Ascending aorta (tissue), 2 donors: ENCODE measurements at regions not wholly inside any gene's neighbourhood (a gene's known extent, or its start where the extent isn't known, plus 50 kb on each side); places are given as distances from the start of the nearest gene placed in this dataset.
"Not testable (repeated sequence)": the region's sequence is repeated elsewhere in the genome, so short reads cannot be mapped to it uniquely, and the experiment has no call there.

Source experiments
- DNase-seq, 2 donors: peaks; one replicate each; pipeline ENCODE4 v3.0.0-alpha.2; 2019; ENCODE audit warnings: low spot score in 2 of 2
- H3K27ac ChIP-seq, 2 donors: fragments of 200-600 bp; sonication (generic); one replicate each; pipeline ENCODE4 v1.5.1; 2016 to 2017; ENCODE audit warnings: mild to moderate bottlenecking in 1 of 2
- H3K27me3 ChIP-seq: fragments of 200-600 bp; sonication (generic); one replicate; pipeline ENCODE4 v1.5.1; 2017
- H3K36me3 ChIP-seq, 2 donors: fragments of 200-600 bp; sonication (generic); one replicate each; pipeline ENCODE4 v1.5.1; 2016
- H3K4me1 ChIP-seq, 2 donors: fragments of 200-600 bp; sonication (generic); one replicate each; pipeline ENCODE4 v1.5.1; 2016 to 2017; ENCODE audit warnings: mild to moderate bottlenecking in 1 of 2
- H3K4me3 ChIP-seq, 2 donors: fragments of 200-600 bp; sonication (generic); one replicate each; pipeline ENCODE4 v1.5.1; 2016 to 2017; ENCODE audit warnings: mild to moderate bottlenecking in 1 of 2
- H3K9me3 ChIP-seq, 2 donors: fragments of 200-600 bp; sonication (generic); one replicate each; pipeline ENCODE4 v1.5.1; 2016
- intact Hi-C: fragments of 100-400 bp; cut with DNase I; formaldehyde crosslinking; loops from one replicate; pipeline ENCODE4 v1.15.1; 2023
- TF ChIP-seq, protein P1 (sequence below), 3 experiments: fragments of 200-600 bp in 2 of 3; fragments of 450-650 bp in 1 of 3; sonication (generic) in 2 of 3; IDR thresholded peaks; one replicate each; pipeline ENCODE4 v1.5.1; 2016 to 2019; ENCODE audit warnings: antibody characterized with exemption in 3 of 3, mild to moderate bottlenecking in 1 of 3, moderate library complexity in 1 of 3

DNA sequence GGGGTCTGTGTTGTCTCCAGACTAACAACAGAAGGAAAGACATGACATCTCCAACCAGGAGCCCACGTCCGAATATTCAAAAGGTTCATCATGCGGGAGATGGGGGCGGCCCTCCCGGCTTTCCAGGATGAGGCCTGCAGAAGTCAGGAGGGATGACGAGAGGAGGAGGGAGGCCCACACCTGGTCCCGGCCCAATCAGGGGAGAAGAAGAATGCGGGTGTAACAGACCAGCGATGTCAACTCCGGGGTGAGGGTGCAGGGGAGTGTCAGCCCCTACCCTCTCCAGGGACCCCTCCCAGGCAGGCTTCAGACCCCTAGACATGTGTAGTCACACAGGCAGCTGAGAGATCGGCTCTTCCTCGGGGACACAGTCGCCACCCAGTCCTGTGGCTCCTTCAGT lies 275.3 kb upstream of the ZNF507 start:
- Histone ChIP-seq H3K27ac (no peak overlapping the region), H3K9me3 (no peaks in the 10 kb centered on the region), H3K36me3 (no peaks in the 10 kb centered on the region), H3K27me3 (no peaks in the 10 kb centered on the region), H3K4me3 (no peak overlapping the region), H3K4me1 (no peaks in the 10 kb centered on the region)
- intact Hi-C loops = no loop called here
- TF ChIP-seq, protein P1, sequence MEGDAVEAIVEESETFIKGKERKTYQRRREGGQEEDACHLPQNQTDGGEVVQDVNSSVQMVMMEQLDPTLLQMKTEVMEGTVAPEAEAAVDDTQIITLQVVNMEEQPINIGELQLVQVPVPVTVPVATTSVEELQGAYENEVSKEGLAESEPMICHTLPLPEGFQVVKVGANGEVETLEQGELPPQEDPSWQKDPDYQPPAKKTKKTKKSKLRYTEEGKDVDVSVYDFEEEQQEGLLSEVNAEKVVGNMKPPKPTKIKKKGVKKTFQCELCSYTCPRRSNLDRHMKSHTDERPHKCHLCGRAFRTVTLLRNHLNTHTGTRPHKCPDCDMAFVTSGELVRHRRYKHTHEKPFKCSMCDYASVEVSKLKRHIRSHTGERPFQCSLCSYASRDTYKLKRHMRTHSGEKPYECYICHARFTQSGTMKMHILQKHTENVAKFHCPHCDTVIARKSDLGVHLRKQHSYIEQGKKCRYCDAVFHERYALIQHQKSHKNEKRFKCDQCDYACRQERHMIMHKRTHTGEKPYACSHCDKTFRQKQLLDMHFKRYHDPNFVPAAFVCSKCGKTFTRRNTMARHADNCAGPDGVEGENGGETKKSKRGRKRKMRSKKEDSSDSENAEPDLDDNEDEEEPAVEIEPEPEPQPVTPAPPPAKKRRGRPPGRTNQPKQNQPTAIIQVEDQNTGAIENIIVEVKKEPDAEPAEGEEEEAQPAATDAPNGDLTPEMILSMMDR (IDR thresholded peaks at IDR 0.05) = no peak
- no peak for DNase-seq

DNA sequence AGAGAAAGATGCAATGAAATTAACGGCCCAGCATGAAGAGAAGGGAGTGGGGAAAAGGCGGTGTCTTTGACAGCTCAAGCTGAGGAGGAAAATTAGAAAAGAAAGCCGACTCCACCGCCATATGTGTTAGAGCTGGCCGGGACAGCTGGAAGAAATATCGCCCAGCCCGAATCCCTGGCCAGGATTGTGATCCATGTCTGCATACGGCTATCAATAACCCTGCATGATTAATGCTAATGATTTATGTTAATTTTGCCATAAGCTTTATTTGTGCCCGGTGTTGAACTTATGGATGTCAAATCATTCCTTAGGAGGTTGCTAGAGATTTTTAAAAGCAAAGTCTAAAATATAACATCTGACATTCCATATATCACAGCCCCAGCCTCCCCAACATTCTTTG lies 263.4 kb upstream of the ZNF507 start:
- Histone ChIP-seq H3K9me3 (no peaks in the 10 kb centered on the region), H3K36me3 (no peaks in the 10 kb centered on the region), H3K27ac (no peak overlapping the region), H3K4me3 (no peak overlapping the region), H3K4me1 (no peaks in the 10 kb centered on the region), H3K27me3 (no peaks in the 10 kb centered on the region)
- no peak for DNase-seq
- TF ChIP-seq, protein P1 (IDR thresholded peaks at IDR 0.05) = no peak
- intact Hi-C loops = no loop called here

DNA sequence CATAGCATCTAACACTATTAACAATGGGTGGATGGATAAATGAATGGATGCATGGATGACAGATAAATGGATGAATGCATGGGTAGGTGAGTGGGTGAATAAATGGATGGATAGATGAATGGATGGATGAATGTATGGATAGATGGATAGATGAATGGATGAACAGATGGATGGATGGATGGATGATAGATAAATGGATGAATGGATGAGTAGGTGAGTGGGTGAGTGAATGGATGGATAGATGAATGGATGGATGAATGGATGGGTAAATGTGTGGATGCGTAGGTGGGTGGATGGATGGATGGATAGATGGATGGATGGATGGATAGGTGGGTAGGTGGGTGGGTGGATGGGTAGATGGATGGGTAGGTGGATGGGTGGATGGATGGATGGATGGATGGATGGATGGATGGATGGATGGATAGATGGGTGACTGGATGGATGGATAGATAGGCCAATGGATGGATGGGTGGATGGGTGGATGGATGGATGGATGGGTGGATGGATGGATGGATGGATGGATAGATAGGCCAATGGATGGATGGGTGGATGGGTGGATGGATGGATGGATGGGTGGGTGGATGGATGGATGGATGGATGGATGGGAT lies 260.6 kb upstream of the ZNF507 start:
- H3K27ac ChIP-seq, H3K27me3 ChIP-seq, H3K36me3 ChIP-seq, DNase-seq, H3K4me1 ChIP-seq, H3K4me3 ChIP-seq, intact Hi-C loops, H3K9me3 ChIP-seq: not testable (repeated sequence)

DNA sequence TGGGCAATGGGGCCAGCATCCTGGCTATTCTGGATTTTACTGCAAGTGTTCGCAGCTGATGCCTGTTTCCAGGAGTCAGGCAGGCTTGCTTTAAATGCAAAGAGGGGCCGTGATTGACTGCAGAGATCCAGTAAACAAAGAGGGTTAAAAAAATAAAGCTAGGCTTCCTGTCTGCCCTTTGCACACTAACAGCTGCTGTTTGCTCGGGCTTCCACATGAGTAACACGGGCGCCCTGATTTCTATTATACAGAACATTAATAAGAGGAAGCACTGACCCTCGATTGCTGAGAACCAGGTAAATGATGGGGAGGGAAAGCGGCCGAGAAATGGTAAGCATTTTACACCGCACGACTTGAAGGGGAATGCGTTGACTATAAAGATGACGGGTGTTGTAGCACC lies 254.2 kb upstream of the ZNF507 start:
- H3K4me3 ChIP-seq = no peak overlapping the region
- no peaks in the 10 kb centered on the region for H3K9me3 ChIP-seq
- H3K27ac ChIP-seq = no peak overlapping the region
- TF ChIP-seq, protein P1 (IDR thresholded peaks at IDR 0.05) = no peak
- H3K27me3 ChIP-seq = no peaks in the 10 kb centered on the region
- intact Hi-C loops = no loop called here
- H3K36me3 ChIP-seq = no peaks in the 10 kb centered on the region
- H3K4me1 ChIP-seq = no peaks in the 10 kb centered on the region
- DNase-seq = no peak

DNA sequence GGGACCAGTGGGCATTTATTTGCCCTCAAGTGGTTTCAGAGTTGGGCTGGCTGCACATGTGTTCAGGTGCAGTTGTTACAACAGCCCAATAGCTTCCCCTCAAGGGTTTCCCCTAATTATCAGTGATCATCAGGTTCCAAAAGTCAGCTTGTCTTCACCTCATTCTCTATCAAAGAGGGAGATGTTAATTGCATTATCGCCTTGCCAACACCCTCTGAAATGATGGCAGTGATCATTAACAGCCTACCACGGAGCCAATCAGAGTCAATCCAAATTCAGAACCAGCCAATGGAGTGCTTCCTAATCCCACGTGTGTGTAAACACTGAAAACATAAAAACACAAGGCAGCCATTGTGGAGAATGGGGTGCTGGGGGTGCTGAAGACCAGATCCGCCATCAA lies 248.4 kb upstream of the ZNF507 start:
- H3K4me3 ChIP-seq = no peak overlapping the region
- no peak for DNase-seq
- no peaks in the 10 kb centered on the region for H3K36me3 ChIP-seq
- TF ChIP-seq, protein P1 (IDR thresholded peaks at IDR 0.05) = no peak
- intact Hi-C loops = no loop called here
- no peak overlapping the region for H3K27ac ChIP-seq
- H3K27me3 ChIP-seq = no peaks in the 10 kb centered on the region
- no peaks in the 10 kb centered on the region for H3K4me1 ChIP-seq
- H3K9me3 ChIP-seq = no peaks in the 10 kb centered on the region

DNA sequence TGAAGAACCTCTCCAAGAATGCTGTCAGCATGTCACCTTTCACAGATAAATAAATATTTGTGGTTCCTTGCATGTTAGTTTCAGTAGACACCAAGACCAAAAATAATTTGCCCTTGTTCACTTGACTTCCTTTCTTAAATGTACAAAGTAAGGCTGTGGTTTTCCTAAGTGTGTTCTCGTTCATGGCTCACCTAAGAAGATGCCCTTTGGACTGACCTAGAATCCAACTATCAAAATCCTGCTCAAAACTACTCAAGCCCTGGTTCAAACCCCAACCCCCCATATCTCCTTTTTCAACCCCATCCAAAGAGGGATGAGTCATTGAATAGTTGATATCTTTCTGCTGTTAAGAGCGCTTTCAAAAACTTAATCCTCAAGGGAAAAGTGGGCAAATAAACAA lies 247.8 kb upstream of the ZNF507 start:
- Histone ChIP-seq H3K27me3 (no peaks in the 10 kb centered on the region), H3K36me3 (no peaks in the 10 kb centered on the region), H3K27ac (no peak overlapping the region), H3K4me1 (no peaks in the 10 kb centered on the region), H3K9me3 (no peaks in the 10 kb centered on the region), H3K4me3 (no peak overlapping the region)
- TF ChIP-seq, protein P1 (IDR thresholded peaks at IDR 0.05) = no peak
- DNase-seq = no peak
- intact Hi-C loops = no loop called here
